Choroid plexus epithelial cell (primary cell): ENCODE measurements at regions not wholly inside any gene's neighbourhood (a gene's known extent, or its start where the extent isn't known, plus 50 kb on each side); places are given as distances from the start of the nearest gene placed in this dataset.

Source experiments
- DNase-seq: peaks from one replicate; pipeline ENCODE4 v3.0.0-alpha.2; 2010; ENCODE audit warnings: low read depth
- H3K4me3 ChIP-seq: 2 replicates; pipeline ENCODE4 v1.5.1; 2011; ENCODE audit warnings: low read depth, mild to moderate bottlenecking, control low read depth, low read length, moderate library complexity
- CTCF ChIP-seq: conservative IDR thresholded peaks from 2 replicates; pipeline ENCODE4 v1.5.1; 2011; ENCODE audit warnings: low read depth, mild to moderate bottlenecking, control low read depth, inconsistent platforms, low read length, moderate library complexity

DNA sequence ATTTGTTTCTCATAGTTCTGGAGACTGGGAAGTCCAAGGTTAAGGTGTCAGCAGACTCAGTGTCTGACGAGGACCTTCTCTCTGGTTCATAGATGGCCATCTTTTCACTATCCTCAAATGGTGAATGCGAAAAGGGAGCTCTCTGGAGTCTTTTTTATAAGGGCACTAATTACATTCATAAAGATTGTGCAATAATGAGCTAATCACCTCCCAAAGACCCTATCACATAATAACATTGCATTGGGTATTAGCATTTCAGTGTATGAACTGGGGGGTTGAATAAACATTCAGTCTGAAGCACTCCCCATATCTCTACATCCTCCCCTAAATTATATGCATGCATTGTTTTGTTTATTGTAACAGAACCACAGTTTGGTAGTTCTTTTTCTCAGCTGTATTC lies 1086.5 kb downstream of the CDH11 start:
- TF ChIP-seq CTCF, result no peak
- no peak for DNase-seq
- H3K4me3 ChIP-seq, result no peak overlapping the region

- no peak for TF ChIP-seq CTCF
- DNase-seq, result no peak
- no peak overlapping the region for H3K4me3 ChIP-seq
Measured at GRCh38 chr16:64019339-64019738, 1102.5 kb downstream of the CDH11 start.

GRCh38 chr16:64017796-64018195 lies 1104.1 kb downstream of the CDH11 start:
- no peak overlapping the region for H3K4me3 ChIP-seq
- DNase-seq, result no peak
- TF ChIP-seq CTCF, result no peak

DNA sequence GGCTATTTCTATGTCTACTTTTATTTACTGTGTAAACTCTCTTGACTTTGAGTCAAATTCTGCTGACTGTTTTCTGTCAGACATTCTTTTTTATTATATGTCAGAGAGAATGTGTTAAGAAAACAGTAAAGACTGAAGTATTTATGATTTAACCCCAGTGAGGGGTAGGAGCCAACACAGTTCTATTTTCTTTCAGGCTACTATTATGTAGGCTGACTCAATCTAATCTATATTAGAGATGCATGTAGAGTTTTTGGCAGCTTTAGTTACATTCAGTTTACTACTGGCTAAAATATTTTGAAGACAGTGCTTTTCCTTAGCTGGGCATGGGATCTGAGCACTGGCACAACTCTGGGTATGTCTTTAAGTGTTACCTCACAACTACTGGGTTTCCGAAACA lies 1108.0 kb downstream of the CDH11 start:
- no peak overlapping the region for H3K4me3 ChIP-seq
- DNase-seq, result no peak
- TF ChIP-seq CTCF, result no peak

DNA sequence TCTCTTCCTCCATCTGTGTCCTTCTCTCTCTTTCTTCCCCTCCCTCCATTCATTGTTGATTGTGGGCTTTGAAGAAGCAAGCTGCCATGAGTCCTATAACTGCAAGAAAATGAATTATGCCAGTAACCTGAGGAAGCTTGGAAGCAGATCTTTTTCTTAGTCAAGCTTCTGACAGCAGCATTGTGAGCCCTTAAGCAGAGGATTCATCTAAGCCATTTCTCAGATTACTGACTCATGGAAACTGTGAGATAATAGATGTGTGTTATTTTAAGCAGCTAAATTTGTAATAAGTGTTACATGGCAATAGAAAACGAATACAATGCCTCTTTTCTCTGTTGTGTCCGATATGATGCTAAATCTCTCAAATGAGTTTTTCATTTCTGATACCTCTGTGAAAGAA lies 1109.7 kb downstream of the CDH11 start:
- H3K4me3 ChIP-seq, result no peak overlapping the region
- DNase-seq, result peak; percentile 7
- no peak for TF ChIP-seq CTCF

GRCh38 chr16:64011650-64012049 lies 1110.2 kb downstream of the CDH11 start:
- TF ChIP-seq CTCF, result no peak
- no peak for DNase-seq
- H3K4me3 ChIP-seq, result no peak overlapping the region

DNA sequence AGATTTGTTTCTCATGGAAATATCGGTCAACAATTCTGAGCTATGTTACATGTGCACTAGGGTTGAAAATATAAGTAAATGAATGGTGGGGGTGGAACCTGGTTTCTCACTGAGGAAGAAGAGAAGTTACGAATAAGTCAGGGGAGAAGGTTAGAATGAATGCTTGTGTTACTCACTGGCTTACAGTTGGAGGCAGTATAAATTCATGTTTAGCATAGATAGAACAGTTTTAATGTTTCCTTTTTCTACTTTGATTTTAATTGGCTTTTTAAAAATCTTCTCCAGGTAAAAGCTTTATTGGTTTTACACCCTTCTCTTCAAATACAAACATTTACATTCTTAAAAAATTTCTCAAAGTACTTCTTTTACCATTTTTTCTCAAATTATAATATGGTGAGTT lies 1113.7 kb downstream of the CDH11 start:
- peak; percentile 22 for TF ChIP-seq CTCF
- no peak overlapping the region for H3K4me3 ChIP-seq
- DNase-seq, result peak; percentile 5
